ENCODE measurements at regions not wholly inside any gene's neighbourhood (a gene's known extent, or its start where the extent isn't known, plus 50 kb on each side); places are given as distances from the start of the nearest gene placed in this dataset.
A peak's percentile ranks its signal among the peaks of the same experiment; 100 is the strongest.

GRCh38 chr6:156017838-156018237 lies 562.2 kb upstream of the NOX3 start:
- Histone ChIP-seq H3K36me3 (no peaks in the 10 kb centered on the region), H3K9me3 (ENCODE audit: low read depth) (no peaks in the 10 kb centered on the region), H3K4me1 (ENCODE audit: low read depth) (no peaks in the 10 kb centered on the region), H3K4me3 (no peak overlapping the region), H3K27ac (no peak overlapping the region), H3K27me3 (no peaks in the 10 kb centered on the region)
- TF ChIP-seq CTCF (IDR thresholded peaks at IDR 0.05; ENCODE audit: low read depth, low read length) = no peak
- peak in 1 of 2 donors; percentile 26 for DNase-seq (ENCODE audit: low read depth in 1 of 2, low spot score in 1 of 2)

- H3K27me3 ChIP-seq = no peaks in the 10 kb centered on the region
- DNase-seq (ENCODE audit: low read depth in 1 of 2, low spot score in 1 of 2) = no peak
- H3K27ac ChIP-seq = no peak overlapping the region
- H3K4me1 ChIP-seq (ENCODE audit: low read depth) = no peaks in the 10 kb centered on the region
- no peak overlapping the region for H3K4me3 ChIP-seq
- no peaks in the 10 kb centered on the region for H3K36me3 ChIP-seq
- TF ChIP-seq CTCF (IDR thresholded peaks at IDR 0.05; ENCODE audit: low read depth, low read length) = no peak
- H3K9me3 ChIP-seq (ENCODE audit: low read depth) = no peaks in the 10 kb centered on the region
Measured at GRCh38 chr6:156016186-156016976, 560.7 kb upstream of the NOX3 start.

- Histone ChIP-seq H3K36me3 (no peaks in the 10 kb centered on the region), H3K4me1 (ENCODE audit: low read depth) (no peaks in the 10 kb centered on the region), H3K9me3 (ENCODE audit: low read depth) (no peaks in the 10 kb centered on the region), H3K27ac (no peak overlapping the region), H3K4me3 (no peak overlapping the region), H3K27me3 (no peaks in the 10 kb centered on the region)
- no peak for TF ChIP-seq CTCF (IDR thresholded peaks at IDR 0.05; ENCODE audit: low read depth, low read length)
- no peak for DNase-seq (ENCODE audit: low read depth in 1 of 2, low spot score in 1 of 2)
Measured at GRCh38 chr6:156013155-156013554, 557.5 kb upstream of the NOX3 start.

- Histone ChIP-seq H3K4me3 (no peak overlapping the region), H3K27me3 (no peaks in the 10 kb centered on the region), H3K36me3 (no peaks in the 10 kb centered on the region), H3K4me1 (ENCODE audit: low read depth) (no peaks in the 10 kb centered on the region), H3K27ac (no peak overlapping the region), H3K9me3 (ENCODE audit: low read depth) (no peaks in the 10 kb centered on the region)
- no peak for TF ChIP-seq CTCF (IDR thresholded peaks at IDR 0.05; ENCODE audit: low read depth, low read length)
- no peak for DNase-seq (ENCODE audit: low read depth in 1 of 2, low spot score in 1 of 2)
Measured at GRCh38 chr6:156009656-156010055, 554.0 kb upstream of the NOX3 start.

- no peak for DNase-seq (ENCODE audit: low read depth in 1 of 2, low spot score in 1 of 2)
- H3K4me3 ChIP-seq = no peak overlapping the region
- no peak for TF ChIP-seq CTCF (IDR thresholded peaks at IDR 0.05; ENCODE audit: low read depth, low read length)
Measured at GRCh38 chr6:156004796-156005195, 549.2 kb upstream of the NOX3 start.

More at GRCh38 chr6:156004796-156005195, 549.2 kb upstream of the NOX3 start:
- H3K27ac ChIP-seq = no peak overlapping the region
- H3K36me3 ChIP-seq = no peaks in the 10 kb centered on the region
- no peaks in the 10 kb centered on the region for H3K4me1 ChIP-seq (ENCODE audit: low read depth)
- no peaks in the 10 kb centered on the region for H3K27me3 ChIP-seq
- H3K9me3 ChIP-seq (ENCODE audit: low read depth) = no peaks in the 10 kb centered on the region
